ENCODE measurements at regions not wholly inside any gene's neighbourhood (a gene's known extent, or its start where the extent isn't known, plus 50 kb on each side); places are given as distances from the start of the nearest gene placed in this dataset.

GRCh38 chr10:44824607-44825006 is 86.5 kb upstream of the TMEM72 start:
- TF ChIP-seq, protein P1, sequence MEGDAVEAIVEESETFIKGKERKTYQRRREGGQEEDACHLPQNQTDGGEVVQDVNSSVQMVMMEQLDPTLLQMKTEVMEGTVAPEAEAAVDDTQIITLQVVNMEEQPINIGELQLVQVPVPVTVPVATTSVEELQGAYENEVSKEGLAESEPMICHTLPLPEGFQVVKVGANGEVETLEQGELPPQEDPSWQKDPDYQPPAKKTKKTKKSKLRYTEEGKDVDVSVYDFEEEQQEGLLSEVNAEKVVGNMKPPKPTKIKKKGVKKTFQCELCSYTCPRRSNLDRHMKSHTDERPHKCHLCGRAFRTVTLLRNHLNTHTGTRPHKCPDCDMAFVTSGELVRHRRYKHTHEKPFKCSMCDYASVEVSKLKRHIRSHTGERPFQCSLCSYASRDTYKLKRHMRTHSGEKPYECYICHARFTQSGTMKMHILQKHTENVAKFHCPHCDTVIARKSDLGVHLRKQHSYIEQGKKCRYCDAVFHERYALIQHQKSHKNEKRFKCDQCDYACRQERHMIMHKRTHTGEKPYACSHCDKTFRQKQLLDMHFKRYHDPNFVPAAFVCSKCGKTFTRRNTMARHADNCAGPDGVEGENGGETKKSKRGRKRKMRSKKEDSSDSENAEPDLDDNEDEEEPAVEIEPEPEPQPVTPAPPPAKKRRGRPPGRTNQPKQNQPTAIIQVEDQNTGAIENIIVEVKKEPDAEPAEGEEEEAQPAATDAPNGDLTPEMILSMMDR (IDR thresholded peaks at IDR 0.05), result no peak
- no peak for TF ChIP-seq EZH2 (IDR thresholded peaks at IDR 0.05; ENCODE audit: borderline replicate concordance, insufficient read depth, low read depth, low read length, poor library complexity, severe bottlenecking)

Measured in B cell (primary cell).